ENCODE measurements at regions not wholly inside any gene's neighbourhood (a gene's known extent, or its start where the extent isn't known, plus 50 kb on each side); places are given as distances from the start of the nearest gene placed in this dataset.

DNA sequence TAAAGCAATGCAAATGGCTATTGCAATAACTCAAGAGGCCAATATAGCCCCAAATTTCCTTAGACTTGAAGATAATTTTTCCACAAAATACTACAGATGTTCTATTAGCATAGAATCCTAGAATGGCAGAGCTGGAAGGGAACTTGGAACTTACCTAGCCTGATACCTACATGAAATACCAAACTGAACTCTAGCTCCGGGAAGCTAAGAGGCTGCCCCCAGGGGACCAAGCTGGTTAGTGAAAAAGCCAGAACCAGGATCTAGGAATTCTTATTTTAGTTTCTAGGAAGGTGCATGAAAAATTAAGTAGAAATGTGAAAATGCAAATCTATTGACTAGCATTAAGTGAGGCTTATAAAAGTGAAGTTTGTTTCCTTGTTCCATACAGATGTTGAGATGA, 256.0 kb upstream of the CBLB start:
- TF ChIP-seq, protein P1, sequence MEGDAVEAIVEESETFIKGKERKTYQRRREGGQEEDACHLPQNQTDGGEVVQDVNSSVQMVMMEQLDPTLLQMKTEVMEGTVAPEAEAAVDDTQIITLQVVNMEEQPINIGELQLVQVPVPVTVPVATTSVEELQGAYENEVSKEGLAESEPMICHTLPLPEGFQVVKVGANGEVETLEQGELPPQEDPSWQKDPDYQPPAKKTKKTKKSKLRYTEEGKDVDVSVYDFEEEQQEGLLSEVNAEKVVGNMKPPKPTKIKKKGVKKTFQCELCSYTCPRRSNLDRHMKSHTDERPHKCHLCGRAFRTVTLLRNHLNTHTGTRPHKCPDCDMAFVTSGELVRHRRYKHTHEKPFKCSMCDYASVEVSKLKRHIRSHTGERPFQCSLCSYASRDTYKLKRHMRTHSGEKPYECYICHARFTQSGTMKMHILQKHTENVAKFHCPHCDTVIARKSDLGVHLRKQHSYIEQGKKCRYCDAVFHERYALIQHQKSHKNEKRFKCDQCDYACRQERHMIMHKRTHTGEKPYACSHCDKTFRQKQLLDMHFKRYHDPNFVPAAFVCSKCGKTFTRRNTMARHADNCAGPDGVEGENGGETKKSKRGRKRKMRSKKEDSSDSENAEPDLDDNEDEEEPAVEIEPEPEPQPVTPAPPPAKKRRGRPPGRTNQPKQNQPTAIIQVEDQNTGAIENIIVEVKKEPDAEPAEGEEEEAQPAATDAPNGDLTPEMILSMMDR (IDR thresholded peaks at IDR 0.05): no peak
- TF ChIP-seq POLR2A (IDR thresholded peaks at IDR 0.05): no peak

Data from uterus (tissue), 2 donors.